ENCODE measurements at regions not wholly inside any gene's neighbourhood (a gene's known extent, or its start where the extent isn't known, plus 50 kb on each side); places are given as distances from the start of the nearest gene placed in this dataset.

GRCh38 chr3:113138839-113139743, 72.3 kb upstream of the BOC start:
- TF ChIP-seq CTCF (IDR thresholded peaks at IDR 0.05) (no peak), EP300 (IDR thresholded peaks at IDR 0.05) (no peak)

Measured in tibial nerve (tissue), 4 donors.